Stimulated activated CD4-positive, alpha-beta T cell treated with anti-CD3 and anti-CD28 coated beads, TNF-alpha, amount 100 ng/mL, for 1 hour (primary cell): ENCODE measurements at regions not wholly inside any gene's neighbourhood (a gene's known extent, or its start where the extent isn't known, plus 50 kb on each side); places are given as distances from the start of the nearest gene placed in this dataset.
"Not testable (repeated sequence)": the region's sequence is repeated elsewhere in the genome, so short reads cannot be mapped to it uniquely, and the experiment has no call there.

Experiments
- DNase-seq, 3 donors: peaks; one replicate each; pipeline ENCODE4 v3.0.0-alpha.2; 2020; ENCODE audit warnings: low read depth in 3 of 3, low spot score in 1 of 3

DNA sequence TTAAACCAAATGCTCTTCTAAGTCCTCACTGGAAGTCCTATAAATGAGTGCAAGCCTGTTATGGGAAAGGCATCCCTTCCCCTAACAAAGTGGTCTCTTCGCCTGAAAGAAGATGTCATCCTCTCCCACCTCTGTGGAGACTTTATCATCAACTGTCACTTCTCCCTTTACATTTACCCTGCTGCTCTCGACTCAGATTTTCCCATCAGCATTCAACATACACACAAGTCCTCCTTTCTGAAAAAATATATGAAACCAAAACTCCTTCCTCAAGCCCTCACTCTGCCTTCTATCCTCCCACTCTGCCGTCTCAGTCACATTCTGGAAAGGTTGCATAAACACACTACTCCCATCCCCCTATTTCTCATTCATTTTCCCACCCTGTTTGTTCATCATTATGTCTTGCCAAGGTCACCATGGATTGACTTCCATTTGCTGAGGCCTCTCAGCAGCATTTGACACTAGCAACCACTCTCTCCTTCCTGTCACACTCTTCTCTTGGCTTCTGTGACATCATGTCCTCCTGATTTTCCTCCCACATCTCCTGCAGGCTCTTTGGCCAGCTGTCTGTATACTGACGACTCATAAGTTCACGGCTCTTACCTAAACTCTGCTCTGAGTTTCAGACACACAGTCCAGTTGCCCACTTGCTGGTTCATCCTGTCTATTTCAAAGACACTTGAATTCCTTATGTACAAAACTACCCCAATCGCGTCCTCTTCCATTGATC, 70.3 kb upstream of the SMAD3 start:
- no peak for DNase-seq

DNA sequence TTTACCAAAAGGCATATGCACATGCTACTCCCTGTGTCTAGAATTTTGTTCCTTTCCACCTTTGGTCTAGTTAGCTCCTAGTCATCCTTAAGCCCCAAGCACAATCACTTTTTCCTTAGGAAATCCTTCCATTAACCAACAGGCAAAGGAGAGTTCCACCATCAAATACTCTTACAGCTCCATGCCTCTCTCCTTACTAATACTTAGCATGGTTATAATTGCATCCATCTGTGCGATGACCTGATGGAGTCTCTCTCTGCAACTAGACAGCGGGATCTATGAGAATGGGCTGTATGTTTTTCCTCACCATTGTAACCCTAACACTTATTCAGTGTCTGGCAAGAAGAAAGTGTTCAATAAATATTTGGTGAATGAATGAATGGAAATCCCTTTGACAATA, 69.3 kb upstream of the SMAD3 start:
- no peak for DNase-seq

DNA sequence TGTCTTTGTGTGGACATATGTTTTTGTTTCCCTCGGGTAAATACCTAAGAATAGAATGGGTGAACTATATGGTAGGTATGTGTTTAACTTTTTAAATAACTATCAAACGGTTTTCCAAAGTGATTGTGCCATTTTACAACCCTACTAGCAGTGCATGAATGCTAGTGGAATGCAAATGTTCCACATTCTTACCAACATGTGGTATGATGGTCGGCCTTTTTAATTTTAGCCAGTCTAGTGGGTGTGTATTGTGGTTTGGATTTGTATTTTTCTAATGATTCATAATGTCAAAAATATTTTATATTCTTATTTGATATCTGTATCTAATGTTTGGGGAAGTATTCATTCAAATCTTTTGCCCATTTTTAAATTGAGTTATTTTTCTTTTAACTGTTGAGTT, 68.2 kb upstream of the SMAD3 start:
- DNase-seq: no peak

DNA sequence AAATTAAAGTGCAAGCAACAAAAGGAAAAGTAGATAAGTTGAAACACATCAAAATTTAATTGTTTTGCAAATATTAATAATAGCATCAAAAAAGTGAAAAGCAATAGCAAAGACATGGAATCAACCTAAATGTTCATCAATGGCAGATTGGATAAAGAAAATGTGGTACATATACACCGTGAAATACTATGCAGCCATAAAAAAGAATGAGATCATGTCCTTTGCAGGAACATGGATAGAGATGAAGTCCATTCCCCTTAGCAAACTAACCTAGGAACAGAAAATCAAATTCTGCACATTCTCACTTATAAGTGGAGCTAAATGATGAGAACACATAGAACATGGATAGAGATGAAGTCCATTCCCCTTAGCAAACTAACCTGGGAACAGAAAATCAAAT, 67.2 kb upstream of the SMAD3 start:
- not testable (repeated sequence) for DNase-seq

DNA sequence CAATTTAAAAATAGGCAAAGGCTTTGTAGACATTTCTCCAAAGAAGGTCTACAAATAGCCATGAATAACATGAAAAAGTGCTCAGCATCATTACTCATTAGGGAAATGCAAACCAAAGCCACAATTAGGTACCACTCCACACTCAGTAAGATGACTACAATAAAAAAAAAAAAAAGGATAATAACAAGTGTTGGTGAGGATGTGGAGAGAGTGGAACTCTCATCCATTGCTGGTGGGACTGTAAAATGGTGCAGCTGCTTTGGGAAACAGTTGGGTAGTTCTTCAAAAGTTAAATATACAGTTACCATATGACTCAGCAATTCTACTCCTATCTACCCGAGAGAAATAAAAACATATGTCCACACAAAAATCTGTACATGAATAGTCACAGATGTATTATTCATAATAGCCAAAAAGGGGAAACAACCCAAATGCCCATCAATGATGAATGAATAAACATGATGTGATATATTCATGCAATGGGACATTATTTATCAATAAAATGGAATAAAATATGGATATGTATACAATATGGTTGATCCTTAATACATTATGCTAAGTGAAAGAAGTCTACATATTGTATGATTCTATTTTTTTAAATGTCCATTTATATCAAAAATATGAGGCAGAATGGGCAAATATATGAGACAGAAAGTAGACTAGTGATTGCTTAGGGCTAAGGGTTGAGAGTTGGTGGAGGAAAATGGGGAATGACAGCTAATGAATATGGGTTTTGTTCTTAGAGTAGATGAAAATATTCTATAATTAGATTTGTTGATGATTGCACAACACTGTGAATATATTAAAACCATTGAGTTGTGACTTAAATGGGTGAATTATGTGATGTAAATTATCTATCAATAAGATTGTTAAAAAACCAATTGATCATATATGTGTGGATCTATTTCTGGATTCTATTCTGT, 66.1 kb upstream of the SMAD3 start:
- DNase-seq: no peak

DNA sequence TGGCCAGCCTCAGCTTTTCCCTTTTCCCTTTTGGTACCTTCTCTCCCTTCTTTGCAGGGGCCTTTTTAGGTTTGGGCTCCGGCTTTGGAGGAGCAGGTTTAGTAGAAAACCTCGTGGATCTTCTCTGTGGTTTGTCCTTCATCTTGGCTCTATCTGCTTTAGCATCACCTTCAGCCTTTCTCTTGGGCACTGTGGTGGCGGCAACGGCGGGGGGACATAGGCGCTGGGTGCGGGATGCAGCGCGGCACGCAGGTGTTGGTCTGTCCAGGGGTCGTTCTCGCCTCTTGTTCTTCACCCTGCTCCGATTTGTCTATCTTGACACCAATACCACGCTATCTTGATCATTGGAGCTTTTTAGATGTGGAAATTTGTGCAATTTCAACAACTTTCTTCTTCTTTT, 64.5 kb upstream of the SMAD3 start:
- no peak for DNase-seq

DNA sequence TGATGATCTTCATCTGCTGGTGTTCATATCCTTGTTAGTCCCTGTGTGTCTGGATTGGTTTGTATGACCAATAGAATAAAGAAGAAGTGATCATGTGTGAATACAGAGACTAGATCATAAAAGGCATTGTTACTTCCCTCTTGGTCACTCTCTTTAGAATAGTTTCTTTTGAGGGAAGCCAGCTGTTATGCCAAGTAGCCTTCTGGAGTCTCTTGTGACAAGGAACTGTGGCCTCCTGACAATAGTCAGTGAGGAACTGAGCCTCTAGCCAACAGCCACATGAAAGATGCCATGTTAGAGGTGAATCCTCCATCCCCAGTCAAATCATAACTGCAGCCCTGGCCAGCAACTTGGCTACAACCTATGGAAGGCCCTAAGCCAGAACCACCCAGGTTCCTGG, 63.0 kb upstream of the SMAD3 start:
- no peak for DNase-seq

DNA sequence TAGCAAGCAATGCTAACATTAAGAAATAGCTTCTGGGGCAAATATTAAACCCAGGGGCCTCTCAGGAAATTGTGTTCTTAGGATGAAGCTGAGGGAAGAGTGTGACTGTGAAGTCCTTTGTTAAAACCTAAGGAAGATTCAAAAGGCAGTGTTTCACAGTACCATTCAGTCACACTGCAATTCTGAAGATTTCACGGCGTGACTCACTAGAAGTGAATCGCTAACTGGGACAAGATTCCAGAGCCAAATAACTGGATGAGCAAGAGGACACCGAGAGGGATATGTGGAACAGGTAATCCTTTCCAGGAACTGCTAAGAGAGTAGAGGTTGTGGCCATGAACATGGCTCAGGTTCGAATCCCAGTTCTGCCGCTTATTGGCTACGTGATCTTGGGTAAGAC, 61.8 kb upstream of the SMAD3 start:
- no peak for DNase-seq

DNA sequence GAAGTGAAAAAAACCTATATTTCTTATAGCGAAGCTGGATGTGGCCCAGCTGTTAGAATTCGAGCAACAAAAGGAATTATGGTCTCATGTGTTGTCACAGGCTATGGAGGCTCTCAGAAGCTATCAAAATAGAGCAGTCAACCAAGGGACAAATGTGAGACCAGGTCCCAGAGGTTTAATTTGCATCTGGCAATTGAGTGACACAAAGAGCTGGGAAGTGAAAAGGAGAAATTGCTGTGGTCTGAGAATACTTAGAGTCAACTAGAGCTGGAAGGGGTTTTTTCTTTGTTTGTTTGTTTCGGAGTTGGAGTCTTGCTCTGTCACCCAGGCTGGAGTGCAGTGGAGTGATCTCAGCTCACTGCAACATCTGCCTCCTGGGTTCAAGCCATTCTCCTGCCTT, 61.3 kb upstream of the SMAD3 start:
- no peak for DNase-seq

DNA sequence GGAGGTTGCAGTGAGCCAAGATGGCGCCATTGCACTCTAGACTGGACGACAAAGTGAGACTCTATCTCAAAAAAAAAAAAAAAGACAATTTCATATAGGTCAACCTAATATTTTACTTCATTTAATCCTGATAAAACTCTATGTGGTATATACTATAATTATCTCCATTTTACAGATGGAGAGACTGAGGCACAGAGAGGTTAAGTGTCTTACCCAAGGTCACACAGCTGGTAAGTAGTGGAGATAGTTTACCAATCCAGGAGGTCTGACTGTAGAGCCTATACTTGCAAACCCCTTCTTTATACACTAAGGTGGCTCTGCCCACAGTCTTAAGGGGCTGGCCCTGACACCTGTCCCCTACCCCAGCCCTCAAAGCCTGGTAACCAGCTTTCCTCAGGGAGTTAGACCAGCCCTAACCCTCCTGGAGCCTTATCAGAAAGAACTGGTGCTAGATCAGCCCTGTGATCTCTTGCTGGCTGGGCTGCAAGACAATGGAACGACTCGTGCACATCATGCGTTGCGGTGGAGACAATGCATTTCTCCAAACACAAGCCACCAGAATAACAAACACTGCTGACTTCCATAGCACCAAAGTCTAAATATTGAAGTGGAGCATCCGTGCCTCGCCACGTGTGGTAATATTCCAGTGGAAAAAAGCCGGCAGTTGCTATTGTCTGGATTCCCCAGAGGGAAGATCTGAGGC, 60.0 kb upstream of the SMAD3 start:
- no peak for DNase-seq

DNA sequence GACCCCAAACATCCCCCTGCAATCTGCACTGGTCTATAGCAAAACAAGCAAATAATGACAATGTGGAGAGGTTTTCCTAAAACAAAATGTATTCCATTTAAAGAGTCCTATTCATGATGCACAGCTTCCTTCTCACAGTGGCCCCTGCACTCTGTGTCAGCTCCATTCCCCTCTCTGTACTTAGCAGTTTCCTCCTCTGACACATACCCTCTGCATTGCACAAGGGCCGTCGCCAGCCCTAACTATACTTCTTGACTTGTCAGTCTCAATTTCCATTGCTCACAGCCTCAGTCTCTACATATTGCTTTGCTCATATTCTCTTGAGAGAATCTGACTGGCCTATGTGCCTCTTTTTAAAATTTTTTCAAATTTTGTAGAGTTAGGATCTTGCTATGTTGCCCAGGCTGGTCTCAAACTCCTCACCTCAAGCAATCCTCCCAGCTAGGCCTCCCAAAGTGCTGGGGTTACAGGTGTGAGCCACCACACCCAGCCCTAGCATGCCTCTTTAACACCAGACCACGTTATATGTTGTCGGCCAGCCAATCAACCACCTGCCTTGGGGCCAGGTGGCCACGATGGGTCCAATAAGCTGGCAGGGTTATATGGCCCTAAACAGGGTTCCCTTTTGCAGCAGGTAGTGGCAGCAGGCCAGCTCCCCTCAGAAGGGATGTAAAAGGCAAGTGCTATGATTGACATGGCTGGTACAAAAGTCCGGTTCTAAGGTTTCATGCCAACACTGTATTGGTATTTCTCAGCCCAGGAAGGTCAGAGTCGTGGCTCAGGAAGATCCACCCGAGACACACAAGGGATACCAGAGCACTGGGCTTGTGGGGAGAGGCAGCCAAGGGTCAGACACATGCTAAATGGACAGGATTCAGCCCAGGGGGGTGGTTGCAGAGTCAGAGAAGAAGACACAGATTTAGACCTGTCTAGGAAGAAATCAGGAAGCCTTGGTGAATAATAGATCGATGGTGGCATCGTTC, 59.0 kb upstream of the SMAD3 start:
- no peak for DNase-seq

DNA sequence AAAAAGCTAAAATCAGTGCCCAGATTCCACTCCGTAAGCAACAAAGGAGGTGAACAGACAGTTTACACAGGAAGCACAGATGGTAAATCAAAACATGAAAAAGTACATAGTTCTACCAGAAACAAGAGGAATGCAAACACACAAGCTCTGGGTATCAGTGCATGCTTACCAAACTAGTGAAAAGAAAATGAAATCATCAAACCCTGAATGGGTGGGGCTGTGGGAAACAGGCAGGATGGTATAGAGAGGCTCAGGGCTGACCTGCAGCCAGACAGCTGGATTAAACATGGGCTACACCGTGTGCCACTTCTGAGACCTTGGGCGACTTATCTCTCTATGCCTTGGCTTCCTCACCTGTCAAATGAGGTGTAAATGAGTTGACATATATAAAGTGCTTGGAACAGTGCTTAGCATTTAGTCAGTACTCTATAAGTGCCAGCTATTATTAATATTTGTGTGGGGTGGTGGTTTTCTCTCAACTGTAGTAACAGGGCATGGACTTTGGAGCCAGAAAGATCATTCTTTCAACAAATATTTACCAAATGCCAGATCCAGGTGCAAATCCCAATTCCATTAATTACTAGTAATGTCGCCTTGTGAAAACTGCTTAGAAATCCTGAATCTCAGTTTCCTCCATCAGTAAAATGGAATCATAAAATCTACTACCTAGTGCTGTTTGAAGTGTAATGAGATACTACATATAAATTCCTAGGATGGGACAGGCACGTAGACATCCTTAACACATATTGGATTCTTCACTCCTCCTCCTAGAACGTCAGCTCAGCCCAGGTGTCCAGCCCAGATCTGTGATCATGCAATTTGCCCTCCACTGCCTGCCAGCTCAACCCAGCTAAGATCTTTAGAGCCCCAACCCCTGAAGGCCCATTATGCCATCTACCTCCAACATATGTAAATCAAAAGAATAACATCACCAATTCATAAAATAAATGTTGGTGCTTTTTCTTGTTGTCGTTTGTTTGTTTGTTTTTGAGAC, 55.5 kb upstream of the SMAD3 start:
- no peak for DNase-seq

DNA sequence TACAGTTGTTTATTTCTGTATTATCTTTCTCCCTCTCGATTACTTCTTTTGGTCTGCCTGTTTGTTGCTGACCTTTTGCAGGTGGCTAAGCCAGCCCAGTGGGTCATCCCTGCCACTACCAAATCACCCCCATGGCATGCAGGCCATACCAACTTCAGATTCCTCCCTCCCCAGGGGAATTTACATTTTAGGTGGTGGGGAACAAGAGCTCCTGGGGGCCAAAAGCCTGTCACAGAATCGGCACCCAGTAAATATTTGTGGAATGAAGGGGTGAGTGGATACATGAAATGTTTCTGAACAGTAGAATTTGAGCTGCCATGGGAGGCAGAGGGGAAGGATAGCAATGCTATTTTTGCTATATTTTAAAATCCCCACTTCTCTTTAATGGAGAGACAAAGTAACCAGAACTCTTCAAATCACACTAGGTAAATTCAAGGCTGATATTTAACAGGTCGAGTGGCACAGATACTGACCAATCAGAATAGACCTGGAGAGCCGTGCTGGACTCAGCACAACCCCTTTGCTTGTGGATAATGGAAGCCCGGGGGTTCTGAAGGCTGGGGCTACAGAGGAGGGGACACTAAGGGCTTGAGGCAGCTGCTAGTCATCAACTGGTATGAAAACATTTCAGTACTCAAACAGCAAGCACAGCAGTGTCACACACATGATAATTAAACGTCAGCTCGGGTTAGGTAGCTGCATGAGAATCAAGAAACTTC, 54.3 kb upstream of the SMAD3 start:
- no peak for DNase-seq

DNA sequence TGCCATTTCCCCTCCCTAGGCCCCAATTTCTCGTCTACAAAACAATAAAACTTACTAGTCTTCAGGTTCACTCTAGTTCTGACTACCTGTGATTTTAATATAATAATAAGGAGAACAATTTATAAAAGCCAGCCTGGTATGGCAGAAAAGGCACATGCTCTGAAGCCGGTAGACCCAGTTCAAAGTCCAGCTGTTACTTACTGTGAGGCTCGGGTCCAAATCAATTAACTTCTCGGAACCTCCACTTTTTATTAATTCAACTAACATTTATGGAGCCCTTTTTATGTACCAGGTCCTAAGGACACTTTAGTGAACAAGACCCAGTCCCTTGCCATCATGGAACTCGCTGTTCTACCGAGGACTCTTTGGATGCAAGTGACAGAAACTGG, 53.8 kb upstream of the SMAD3 start:
- DNase-seq: no peak

DNA sequence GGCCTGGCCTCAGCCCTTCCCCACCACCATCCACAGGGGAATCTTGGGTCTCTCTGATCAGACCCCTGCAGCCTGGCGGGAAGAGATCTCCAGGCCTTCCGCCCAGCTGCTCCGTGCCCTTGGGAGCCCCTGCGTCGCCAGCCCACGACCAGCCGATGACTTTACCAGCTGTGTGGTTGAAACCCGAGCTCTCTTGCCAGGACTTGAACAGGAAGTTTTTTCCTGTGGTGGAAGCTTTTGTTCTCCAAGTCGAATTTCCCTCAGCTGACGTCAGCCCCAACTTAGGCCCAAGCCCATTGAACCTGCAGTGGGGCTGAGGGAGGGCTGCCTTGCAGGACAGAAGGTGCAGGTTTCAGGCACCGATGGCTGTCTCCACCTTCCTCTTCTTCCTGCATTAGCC, 51.7 kb upstream of the SMAD3 start:
- no peak for DNase-seq
